ENCODE measurements at regions not wholly inside any gene's neighbourhood (a gene's known extent, or its start where the extent isn't known, plus 50 kb on each side); places are given as distances from the start of the nearest gene placed in this dataset.

GRCh38 chr4:62359441-62360155, 1159.5 kb downstream of the ADGRL3 start:
- H3K36me3 ChIP-seq (ENCODE audit: insufficient read depth, low read length): no peaks in the 10 kb centered on the region
- no peaks in the 10 kb centered on the region for H3K27me3 ChIP-seq (ENCODE audit: insufficient read depth, low read length)
- H2AFZ ChIP-seq (ENCODE audit: low read length, unreplicated experiment): no peak overlapping the region
- H3K27ac ChIP-seq (ENCODE audit: low read depth, low read length): no peak overlapping the region
- no peak overlapping the region for H3K4me3 ChIP-seq (ENCODE audit: low read depth, low read length)
- H3K4me1 ChIP-seq (ENCODE audit: control insufficient read depth, insufficient read depth, low read length, unreplicated experiment): no peaks in the 10 kb centered on the region
- H3K79me2 ChIP-seq (ENCODE audit: control insufficient read depth, insufficient read depth, low read length, unreplicated experiment): no peaks in the 10 kb centered on the region

DNA sequence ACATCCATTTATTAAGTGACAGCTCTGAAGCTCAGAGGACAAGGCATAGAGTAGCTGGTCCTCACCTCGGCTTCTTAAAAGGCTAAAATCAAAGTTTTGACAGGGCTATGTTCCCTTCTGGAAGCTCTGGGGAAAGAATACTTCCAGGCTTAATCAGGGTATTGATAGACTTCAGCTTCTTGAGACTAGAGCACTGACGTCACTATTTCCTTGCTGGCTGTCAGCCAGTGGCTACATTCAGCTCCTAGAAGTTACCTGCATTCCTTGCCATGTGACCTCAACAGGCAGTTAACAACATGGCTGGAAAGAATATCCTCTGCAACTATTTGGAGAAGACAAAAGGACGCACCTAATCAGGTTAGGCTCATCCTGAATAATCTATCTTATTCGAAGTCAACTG, 1144.8 kb downstream of the ADGRL3 start:
- Histone ChIP-seq H3K36me3 (ENCODE audit: insufficient read depth, low read length) (no peaks in the 10 kb centered on the region), H3K27me3 (ENCODE audit: insufficient read depth, low read length) (no peaks in the 10 kb centered on the region), H3K4me3 (ENCODE audit: low read depth, low read length) (no peak overlapping the region), H2AFZ (ENCODE audit: low read length, unreplicated experiment) (no peak overlapping the region), H3K27ac (ENCODE audit: low read depth, low read length) (no peak overlapping the region), H3K4me1 (ENCODE audit: control insufficient read depth, insufficient read depth, low read length, unreplicated experiment) (no peaks in the 10 kb centered on the region), H3K79me2 (ENCODE audit: control insufficient read depth, insufficient read depth, low read length, unreplicated experiment) (no peaks in the 10 kb centered on the region)

GRCh38 chr4:62344474-62344873, 1144.3 kb downstream of the ADGRL3 start:
- Histone ChIP-seq H3K4me3 (ENCODE audit: low read depth, low read length) (no peak overlapping the region), H3K79me2 (ENCODE audit: control insufficient read depth, insufficient read depth, low read length, unreplicated experiment) (no peaks in the 10 kb centered on the region), H3K27me3 (ENCODE audit: insufficient read depth, low read length) (no peaks in the 10 kb centered on the region), H2AFZ (ENCODE audit: low read length, unreplicated experiment) (no peak overlapping the region), H3K36me3 (ENCODE audit: insufficient read depth, low read length) (no peaks in the 10 kb centered on the region), H3K4me1 (ENCODE audit: control insufficient read depth, insufficient read depth, low read length, unreplicated experiment) (no peaks in the 10 kb centered on the region), H3K27ac (ENCODE audit: low read depth, low read length) (no peak overlapping the region)

DNA sequence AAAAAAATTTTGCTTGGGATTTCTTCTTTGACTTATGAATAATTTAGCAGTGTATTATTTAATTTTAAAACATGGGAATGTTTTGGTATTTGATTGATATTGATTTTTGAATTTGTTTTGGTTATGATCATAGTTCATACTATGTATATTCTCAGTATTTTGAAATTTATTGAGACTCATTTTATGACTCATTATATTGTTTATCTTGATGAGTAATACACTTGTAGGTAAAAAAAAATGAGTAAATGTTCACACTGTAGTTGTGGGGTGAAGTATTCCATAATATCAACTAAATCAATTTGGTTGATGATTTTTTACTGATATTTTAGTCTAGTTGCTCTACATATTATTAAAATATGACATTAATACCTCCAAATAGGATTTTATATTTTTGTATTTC, 1142.2 kb downstream of the ADGRL3 start:
- H3K4me1 ChIP-seq (ENCODE audit: control insufficient read depth, insufficient read depth, low read length, unreplicated experiment): no peaks in the 10 kb centered on the region
- H2AFZ ChIP-seq (ENCODE audit: low read length, unreplicated experiment): no peak overlapping the region
- no peaks in the 10 kb centered on the region for H3K36me3 ChIP-seq (ENCODE audit: insufficient read depth, low read length)
- no peaks in the 10 kb centered on the region for H3K27me3 ChIP-seq (ENCODE audit: insufficient read depth, low read length)
- no peak overlapping the region for H3K27ac ChIP-seq (ENCODE audit: low read depth, low read length)
- no peaks in the 10 kb centered on the region for H3K79me2 ChIP-seq (ENCODE audit: control insufficient read depth, insufficient read depth, low read length, unreplicated experiment)
- no peak overlapping the region for H3K4me3 ChIP-seq (ENCODE audit: low read depth, low read length)

DNA sequence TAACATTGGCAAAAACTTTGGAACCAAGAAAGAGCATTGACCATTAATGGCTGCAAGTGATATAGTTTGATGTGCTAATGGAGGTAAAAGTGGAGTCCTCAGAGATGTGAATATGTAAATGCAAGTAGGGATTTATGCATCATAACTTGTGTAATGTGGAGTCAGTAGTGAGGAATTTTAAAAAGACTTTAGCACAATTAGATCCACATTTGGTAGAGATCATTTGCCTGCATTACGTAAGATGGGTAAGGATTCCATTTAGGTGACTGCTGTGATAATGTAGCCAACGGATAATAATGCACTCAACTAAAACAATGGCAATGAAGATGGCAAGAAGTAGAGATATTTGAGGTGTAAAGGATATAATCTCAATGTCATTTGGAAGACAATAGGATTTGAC, 1128.4 kb downstream of the ADGRL3 start:
- Histone ChIP-seq H2AFZ (ENCODE audit: low read length, unreplicated experiment) (no peak overlapping the region), H3K27me3 (ENCODE audit: insufficient read depth, low read length) (no peaks in the 10 kb centered on the region), H3K4me3 (ENCODE audit: low read depth, low read length) (no peak overlapping the region), H3K27ac (ENCODE audit: low read depth, low read length) (no peak overlapping the region), H3K4me1 (ENCODE audit: control insufficient read depth, insufficient read depth, low read length, unreplicated experiment) (no peaks in the 10 kb centered on the region), H3K36me3 (ENCODE audit: insufficient read depth, low read length) (no peaks in the 10 kb centered on the region), H3K79me2 (ENCODE audit: control insufficient read depth, insufficient read depth, low read length, unreplicated experiment) (no peaks in the 10 kb centered on the region)

DNA sequence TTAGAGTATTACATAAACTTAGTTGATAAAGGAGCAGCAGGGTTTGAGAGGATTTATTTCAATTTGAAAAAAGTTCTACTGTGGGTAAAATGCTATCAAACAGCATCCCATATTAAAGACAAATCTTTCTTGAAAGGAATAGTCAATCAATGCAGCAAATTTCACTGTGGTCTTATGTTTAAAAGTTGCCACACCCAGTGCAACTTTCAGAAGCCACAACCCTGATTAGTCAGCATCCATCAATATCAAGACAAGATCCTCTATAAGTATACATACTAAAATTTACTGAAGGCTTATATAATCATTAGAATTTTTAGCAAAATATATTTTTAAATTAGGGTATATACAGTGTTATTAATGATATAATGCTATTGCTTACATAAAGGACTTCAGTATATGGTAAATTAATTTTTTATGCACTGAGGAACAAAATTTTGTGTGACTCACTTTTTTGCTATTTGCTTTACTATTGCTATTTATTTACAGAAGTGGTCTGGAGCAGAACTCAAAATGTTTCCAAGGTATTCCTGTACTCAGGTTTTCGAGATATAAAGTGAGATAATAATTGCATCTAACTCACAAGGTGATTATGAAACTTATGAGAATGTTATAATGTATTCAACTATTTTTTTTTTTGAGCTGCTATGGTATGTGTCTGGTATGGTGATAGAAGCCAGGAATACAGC, 1127.6 kb downstream of the ADGRL3 start:
- Histone ChIP-seq H3K27me3 (ENCODE audit: insufficient read depth, low read length) (no peaks in the 10 kb centered on the region), H3K4me1 (ENCODE audit: control insufficient read depth, insufficient read depth, low read length, unreplicated experiment) (no peaks in the 10 kb centered on the region), H3K79me2 (ENCODE audit: control insufficient read depth, insufficient read depth, low read length, unreplicated experiment) (no peaks in the 10 kb centered on the region), H2AFZ (ENCODE audit: low read length, unreplicated experiment) (no peak overlapping the region), H3K36me3 (ENCODE audit: insufficient read depth, low read length) (no peaks in the 10 kb centered on the region), H3K27ac (ENCODE audit: low read depth, low read length) (no peak overlapping the region), H3K4me3 (ENCODE audit: low read depth, low read length) (no peak overlapping the region)

- Histone ChIP-seq H3K4me3 (ENCODE audit: low read depth, low read length) (no peak overlapping the region), H3K79me2 (ENCODE audit: control insufficient read depth, insufficient read depth, low read length, unreplicated experiment) (no peaks in the 10 kb centered on the region), H3K36me3 (ENCODE audit: insufficient read depth, low read length) (no peaks in the 10 kb centered on the region), H3K27me3 (ENCODE audit: insufficient read depth, low read length) (no peaks in the 10 kb centered on the region), H2AFZ (ENCODE audit: low read length, unreplicated experiment) (no peak overlapping the region), H3K4me1 (ENCODE audit: control insufficient read depth, insufficient read depth, low read length, unreplicated experiment) (no peaks in the 10 kb centered on the region), H3K27ac (ENCODE audit: low read depth, low read length) (no peak overlapping the region)
Observed at GRCh38 chr4:62324215-62324614, 1124.1 kb downstream of the ADGRL3 start.

DNA sequence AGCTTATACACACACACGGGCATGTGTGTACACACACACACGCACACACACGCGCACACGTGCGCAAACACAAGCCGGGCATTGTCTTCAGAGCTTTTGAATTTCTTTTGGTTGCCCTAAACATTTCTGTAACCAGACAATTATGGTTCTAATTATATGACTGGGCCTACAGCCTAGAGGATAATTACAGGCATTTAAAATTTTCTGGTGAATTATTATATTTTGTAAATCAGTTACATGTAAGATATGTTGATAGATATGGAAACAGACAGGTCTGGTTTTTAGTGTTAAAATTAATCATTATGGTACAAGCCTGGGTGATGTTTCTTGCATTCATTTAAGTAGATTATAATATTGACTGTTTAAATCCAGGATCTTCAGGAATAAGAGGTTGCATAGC, 1120.5 kb downstream of the ADGRL3 start:
- H3K4me1 ChIP-seq (ENCODE audit: control insufficient read depth, insufficient read depth, low read length, unreplicated experiment): no peaks in the 10 kb centered on the region
- H3K4me3 ChIP-seq (ENCODE audit: low read depth, low read length): no peak overlapping the region
- H3K27ac ChIP-seq (ENCODE audit: low read depth, low read length): no peak overlapping the region
- H3K27me3 ChIP-seq (ENCODE audit: insufficient read depth, low read length): no peaks in the 10 kb centered on the region
- no peaks in the 10 kb centered on the region for H3K79me2 ChIP-seq (ENCODE audit: control insufficient read depth, insufficient read depth, low read length, unreplicated experiment)
- no peaks in the 10 kb centered on the region for H3K36me3 ChIP-seq (ENCODE audit: insufficient read depth, low read length)
- H2AFZ ChIP-seq (ENCODE audit: low read length, unreplicated experiment): no peak overlapping the region

- Histone ChIP-seq H3K27ac (ENCODE audit: low read depth, low read length) (no peak overlapping the region), H3K27me3 (ENCODE audit: insufficient read depth, low read length) (no peaks in the 10 kb centered on the region), H3K36me3 (ENCODE audit: insufficient read depth, low read length) (no peaks in the 10 kb centered on the region), H3K79me2 (ENCODE audit: control insufficient read depth, insufficient read depth, low read length, unreplicated experiment) (no peaks in the 10 kb centered on the region), H3K4me3 (ENCODE audit: low read depth, low read length) (no peak overlapping the region), H2AFZ (ENCODE audit: low read length, unreplicated experiment) (no peak overlapping the region), H3K4me1 (ENCODE audit: control insufficient read depth, insufficient read depth, low read length, unreplicated experiment) (no peaks in the 10 kb centered on the region)
Observed at GRCh38 chr4:62302710-62303109, 1102.6 kb downstream of the ADGRL3 start.

- no peaks in the 10 kb centered on the region for H3K79me2 ChIP-seq (ENCODE audit: control insufficient read depth, insufficient read depth, low read length, unreplicated experiment)
Observed at GRCh38 chr4:62301500-62301899, 1101.4 kb downstream of the ADGRL3 start.

DNA sequence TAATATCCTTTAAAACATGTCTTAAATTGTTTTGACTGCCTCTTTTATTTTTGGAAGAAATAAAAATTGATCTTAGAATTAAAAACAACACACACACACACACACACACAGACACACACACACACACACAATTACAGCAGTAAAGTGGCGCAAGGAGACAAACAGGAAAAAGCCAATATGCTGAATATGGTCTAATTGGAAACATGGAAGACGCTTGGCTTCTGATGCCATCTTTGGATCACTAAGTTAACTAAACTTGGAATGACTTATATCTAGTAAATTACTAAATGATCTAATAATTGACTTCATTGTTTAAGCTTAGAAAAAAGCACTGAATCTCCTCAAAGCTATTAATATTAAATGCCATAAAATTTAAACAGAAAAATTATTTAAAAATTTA, 1093.4 kb downstream of the ADGRL3 start:
- Histone ChIP-seq H2AFZ (ENCODE audit: low read length, unreplicated experiment) (no peak overlapping the region), H3K4me1 (ENCODE audit: control insufficient read depth, insufficient read depth, low read length, unreplicated experiment) (no peaks in the 10 kb centered on the region), H3K4me3 (ENCODE audit: low read depth, low read length) (no peak overlapping the region), H3K27me3 (ENCODE audit: insufficient read depth, low read length) (no peaks in the 10 kb centered on the region), H3K79me2 (ENCODE audit: control insufficient read depth, insufficient read depth, low read length, unreplicated experiment) (no peaks in the 10 kb centered on the region), H3K36me3 (ENCODE audit: insufficient read depth, low read length) (no peaks in the 10 kb centered on the region), H3K27ac (ENCODE audit: low read depth, low read length) (no peak overlapping the region)

More at GRCh38 chr4:62301500-62301899, 1101.4 kb downstream of the ADGRL3 start:
- H3K27me3 ChIP-seq (ENCODE audit: insufficient read depth, low read length): no peaks in the 10 kb centered on the region
- H2AFZ ChIP-seq (ENCODE audit: low read length, unreplicated experiment): no peak overlapping the region
- H3K36me3 ChIP-seq (ENCODE audit: insufficient read depth, low read length): no peaks in the 10 kb centered on the region
- H3K4me3 ChIP-seq (ENCODE audit: low read depth, low read length): no peak overlapping the region
- no peak overlapping the region for H3K27ac ChIP-seq (ENCODE audit: low read depth, low read length)
- H3K4me1 ChIP-seq (ENCODE audit: control insufficient read depth, insufficient read depth, low read length, unreplicated experiment): no peaks in the 10 kb centered on the region

Data from ACC112 (cell line).